Endothelial cell (in vitro differentiated cells): ENCODE measurements at regions not wholly inside any gene's neighbourhood (a gene's known extent, or its start where the extent isn't known, plus 50 kb on each side); places are given as distances from the start of the nearest gene placed in this dataset.

Experiments used
- DNase-seq: peaks from one replicate; pipeline ENCODE4 v3.0.0; 2021; ENCODE audit warnings: low spot score
- H3K27ac Mint-ChIP-seq: one replicate; pipeline ENCODE4 v1.8.0; 2021; ENCODE audit warnings: mixed read lengths, inconsistent platforms; ENCODE audit not compliant: unreplicated experiment
- H3K27me3 Mint-ChIP-seq: one replicate; pipeline ENCODE4 v1.8.0; 2021; ENCODE audit warnings: mild to moderate bottlenecking, moderate library complexity, mixed read lengths, inconsistent platforms; ENCODE audit not compliant: unreplicated experiment
- H3K36me3 Mint-ChIP-seq: one replicate; pipeline ENCODE4 v1.8.0; 2021; ENCODE audit warnings: mild to moderate bottlenecking, low read depth, mixed read lengths, inconsistent platforms; ENCODE audit not compliant: unreplicated experiment
- H3K4me1 Mint-ChIP-seq: one replicate; pipeline ENCODE4 v1.8.0; 2021; ENCODE audit warnings: mild to moderate bottlenecking, mixed read lengths, inconsistent platforms; ENCODE audit not compliant: unreplicated experiment
- H3K4me3 Mint-ChIP-seq: one replicate; pipeline ENCODE4 v1.8.0; 2021; ENCODE audit warnings: mild to moderate bottlenecking, mixed read lengths, inconsistent platforms; ENCODE audit not compliant: unreplicated experiment
- H3K9me3 Mint-ChIP-seq: one replicate; pipeline ENCODE4 v1.8.0; 2021; ENCODE audit warnings: mixed read lengths, inconsistent platforms; ENCODE audit not compliant: unreplicated experiment
- TF ChIP-seq, protein P1 (sequence below): fragments of 200-600 bp; sonication (generic); IDR thresholded peaks from one replicate; pipeline ENCODE4 v1.5.0; 2021; ENCODE audit warnings: antibody characterized with exemption; ENCODE audit not compliant: unreplicated experiment

DNA sequence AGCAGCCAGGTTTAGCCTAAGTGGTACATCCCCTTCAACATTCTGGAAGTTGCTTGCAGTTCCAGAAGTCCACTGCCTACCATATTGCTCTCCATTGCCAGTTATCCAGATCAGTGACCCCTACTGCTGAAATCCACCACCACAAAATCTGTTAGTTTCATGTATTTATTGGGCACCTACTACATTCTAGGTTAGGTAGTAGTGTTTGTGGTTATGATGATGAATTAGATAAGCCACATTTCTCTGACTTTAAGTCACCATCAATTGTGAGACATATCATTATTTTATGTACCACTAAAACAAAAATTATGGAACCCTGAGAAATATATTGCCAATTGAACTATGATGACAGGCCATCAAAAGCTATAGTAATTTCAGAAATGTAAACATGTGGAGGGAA is 139.5 kb upstream of the PKDCC start:
- H3K36me3 Mint-ChIP-seq: no peaks in the 10 kb centered on the region
- H3K27me3 Mint-ChIP-seq: no peaks in the 10 kb centered on the region
- no peak for DNase-seq
- no peak overlapping the region for H3K27ac Mint-ChIP-seq
- H3K4me1 Mint-ChIP-seq: peaks cover 18% of the 10 kb centered on the region
- H3K4me3 Mint-ChIP-seq: no peak overlapping the region
- TF ChIP-seq, protein P1, sequence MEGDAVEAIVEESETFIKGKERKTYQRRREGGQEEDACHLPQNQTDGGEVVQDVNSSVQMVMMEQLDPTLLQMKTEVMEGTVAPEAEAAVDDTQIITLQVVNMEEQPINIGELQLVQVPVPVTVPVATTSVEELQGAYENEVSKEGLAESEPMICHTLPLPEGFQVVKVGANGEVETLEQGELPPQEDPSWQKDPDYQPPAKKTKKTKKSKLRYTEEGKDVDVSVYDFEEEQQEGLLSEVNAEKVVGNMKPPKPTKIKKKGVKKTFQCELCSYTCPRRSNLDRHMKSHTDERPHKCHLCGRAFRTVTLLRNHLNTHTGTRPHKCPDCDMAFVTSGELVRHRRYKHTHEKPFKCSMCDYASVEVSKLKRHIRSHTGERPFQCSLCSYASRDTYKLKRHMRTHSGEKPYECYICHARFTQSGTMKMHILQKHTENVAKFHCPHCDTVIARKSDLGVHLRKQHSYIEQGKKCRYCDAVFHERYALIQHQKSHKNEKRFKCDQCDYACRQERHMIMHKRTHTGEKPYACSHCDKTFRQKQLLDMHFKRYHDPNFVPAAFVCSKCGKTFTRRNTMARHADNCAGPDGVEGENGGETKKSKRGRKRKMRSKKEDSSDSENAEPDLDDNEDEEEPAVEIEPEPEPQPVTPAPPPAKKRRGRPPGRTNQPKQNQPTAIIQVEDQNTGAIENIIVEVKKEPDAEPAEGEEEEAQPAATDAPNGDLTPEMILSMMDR: no peak
- no peaks in the 10 kb centered on the region for H3K9me3 Mint-ChIP-seq

DNA sequence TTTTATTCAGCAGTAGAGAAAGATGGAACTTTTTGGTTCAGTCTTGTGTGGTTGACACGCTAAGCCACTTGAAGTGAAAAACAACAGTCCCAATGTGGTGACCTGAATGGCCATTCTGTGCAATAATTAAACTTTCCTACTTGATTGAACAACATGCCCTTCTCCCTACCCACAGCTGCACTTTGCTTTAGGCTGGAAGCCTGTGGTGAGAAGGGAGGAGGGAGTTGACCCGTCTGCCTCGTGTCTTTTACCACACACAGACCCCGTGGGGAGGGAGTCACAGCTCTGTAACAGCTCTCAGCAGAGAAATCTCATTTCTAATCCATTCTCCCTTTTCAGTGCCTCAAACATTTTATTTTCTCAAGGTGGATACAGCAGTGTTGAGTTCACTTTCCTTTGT is 138.2 kb upstream of the PKDCC start:
- Mint-ChIP-seq H3K9me3 (no peaks in the 10 kb centered on the region), H3K27me3 (no peaks in the 10 kb centered on the region), H3K27ac (no peak overlapping the region), H3K4me3 (no peak overlapping the region), H3K4me1 (peaks cover 18% of the 10 kb centered on the region), H3K36me3 (no peaks in the 10 kb centered on the region)
- TF ChIP-seq, protein P1: no peak
- no peak for DNase-seq

DNA sequence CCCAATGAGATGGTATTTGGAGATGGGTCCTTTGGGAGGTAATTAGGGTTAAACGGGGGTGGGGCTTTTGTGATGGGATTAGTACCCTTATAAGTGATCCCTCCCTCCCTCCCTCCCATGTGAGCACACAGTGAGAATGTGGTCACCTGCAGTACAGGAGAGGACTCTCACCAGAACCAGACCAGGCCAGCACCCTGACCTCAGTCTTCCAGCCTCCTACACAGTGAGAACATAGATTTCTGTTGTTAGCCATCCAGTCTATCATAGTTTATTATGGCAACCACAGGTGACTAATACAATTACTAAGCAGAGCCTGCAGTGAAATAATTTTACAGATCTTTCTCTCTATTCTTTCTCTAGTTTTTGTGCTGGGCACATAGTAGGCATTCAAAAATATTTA is 137.7 kb upstream of the PKDCC start:
- Mint-ChIP-seq H3K27ac (no peak overlapping the region), H3K36me3 (no peaks in the 10 kb centered on the region), H3K27me3 (no peaks in the 10 kb centered on the region), H3K4me1 (peaks cover 18% of the 10 kb centered on the region), H3K4me3 (no peak overlapping the region), H3K9me3 (no peaks in the 10 kb centered on the region)
- no peak for DNase-seq
- TF ChIP-seq, protein P1: no peak

DNA sequence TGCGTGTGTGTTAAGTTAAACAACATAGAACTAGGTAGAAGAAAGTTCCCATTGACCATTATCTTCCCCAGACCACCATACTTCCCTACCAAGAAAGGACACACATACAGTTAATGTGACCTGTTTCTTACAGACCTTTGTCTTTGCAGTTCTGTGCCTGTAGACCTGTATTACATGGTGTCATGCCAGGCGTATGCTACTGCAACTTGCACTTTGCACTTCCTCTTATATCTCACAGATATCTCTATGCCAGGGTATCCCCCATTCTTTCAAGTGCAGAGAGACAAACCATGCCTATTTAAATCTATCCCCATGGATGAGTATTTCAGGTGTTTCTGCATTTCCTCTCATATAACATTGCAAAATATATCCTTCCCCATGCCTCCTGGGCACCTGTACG is 136.8 kb upstream of the PKDCC start:
- Mint-ChIP-seq H3K27me3 (no peaks in the 10 kb centered on the region), H3K27ac (no peak overlapping the region), H3K4me1 (peaks cover 16% of the 10 kb centered on the region), H3K4me3 (no peak overlapping the region), H3K9me3 (no peaks in the 10 kb centered on the region), H3K36me3 (no peaks in the 10 kb centered on the region)
- DNase-seq: no peak
- TF ChIP-seq, protein P1: no peak

DNA sequence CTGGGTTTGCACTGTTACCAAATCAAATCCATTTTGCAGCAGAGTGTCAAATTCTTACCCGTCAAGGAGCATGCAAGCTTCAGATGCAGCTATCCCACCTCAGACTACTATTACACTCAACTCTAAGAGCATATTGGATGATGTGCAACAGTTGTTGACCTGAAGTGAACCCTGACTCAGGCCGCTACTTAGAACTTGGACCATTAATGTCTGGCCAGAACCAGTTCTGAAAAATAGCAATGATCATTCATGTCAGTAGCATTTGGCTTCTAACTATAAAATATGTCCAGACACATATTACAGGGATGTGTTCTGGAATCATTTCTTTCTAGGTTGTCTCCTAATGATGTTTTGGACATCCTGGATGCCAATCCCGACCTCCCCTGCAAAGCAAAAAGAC is 135.5 kb upstream of the PKDCC start:
- H3K4me1 Mint-ChIP-seq: peaks cover 4% of the 10 kb centered on the region
- no peaks in the 10 kb centered on the region for H3K36me3 Mint-ChIP-seq

More for the DNA sequence above, 135.5 kb upstream of the PKDCC start:
- no peak for DNase-seq
- H3K4me3 Mint-ChIP-seq: no peak overlapping the region
- H3K27ac Mint-ChIP-seq: no peak overlapping the region
- TF ChIP-seq, protein P1: no peak
- no peaks in the 10 kb centered on the region for H3K27me3 Mint-ChIP-seq
- H3K9me3 Mint-ChIP-seq: no peaks in the 10 kb centered on the region
